ENCODE measurements at regions not wholly inside any gene's neighbourhood (a gene's known extent, or its start where the extent isn't known, plus 50 kb on each side); places are given as distances from the start of the nearest gene placed in this dataset.

GRCh38 chr2:60366135-60366712 lies 187.2 kb downstream of the BCL11A start:
- Histone ChIP-seq H3K4me1 (peaks cover 5% of the 10 kb centered on the region), H3K9me3 (no peaks in the 10 kb centered on the region), H3K27ac (no peak overlapping the region), H3K4me3 (no peak overlapping the region), H3K27me3 (no peaks in the 10 kb centered on the region), H3K36me3 (no peaks in the 10 kb centered on the region)
- no peak for TF ChIP-seq EP300 (IDR thresholded peaks at IDR 0.05)
- no peak for TF ChIP-seq CTCF (IDR thresholded peaks at IDR 0.05)
- TF ChIP-seq POLR2AphosphoS5 (IDR thresholded peaks at IDR 0.05): no peak
- no peak for TF ChIP-seq POLR2A (IDR thresholded peaks at IDR 0.05)
- WGBS: 68% methylated on average over 4 of the region's 4 CpGs
- DNase-seq (ENCODE audit: low spot score in 2 of 2): no peak

- DNase-seq (ENCODE audit: low spot score in 2 of 2): no peak
- no peak overlapping the region for H3K4me3 ChIP-seq
- no peaks in the 10 kb centered on the region for H3K27me3 ChIP-seq
- 73% methylated on average over 5 of the region's 5 CpGs for WGBS
- H3K4me1 ChIP-seq: peaks cover 3% of the 10 kb centered on the region
- H3K9me3 ChIP-seq: no peaks in the 10 kb centered on the region
- TF ChIP-seq EP300 (IDR thresholded peaks at IDR 0.05) (no peak), CTCF (IDR thresholded peaks at IDR 0.05) (no peak), POLR2AphosphoS5 (IDR thresholded peaks at IDR 0.05) (no peak), POLR2A (IDR thresholded peaks at IDR 0.05) (no peak)
- H3K36me3 ChIP-seq: no peaks in the 10 kb centered on the region
- no peak overlapping the region for H3K27ac ChIP-seq
Observed at GRCh38 chr2:60365556-60365955, 187.9 kb downstream of the BCL11A start.

- Histone ChIP-seq H3K27ac (no peak overlapping the region), H3K36me3 (no peaks in the 10 kb centered on the region), H3K27me3 (no peaks in the 10 kb centered on the region), H3K9me3 (no peaks in the 10 kb centered on the region), H3K4me1 (no peaks in the 10 kb centered on the region), H3K4me3 (no peak overlapping the region)
- WGBS: 48% methylated on average over 9 of the region's 9 CpGs
- TF ChIP-seq CTCF (IDR thresholded peaks at IDR 0.05) (no peak), EP300 (IDR thresholded peaks at IDR 0.05) (no peak), POLR2AphosphoS5 (IDR thresholded peaks at IDR 0.05) (no peak), POLR2A (IDR thresholded peaks at IDR 0.05) (no peak)
- no peak for DNase-seq (ENCODE audit: low spot score in 2 of 2)
Observed at GRCh38 chr2:60364491-60364890, 189.0 kb downstream of the BCL11A start.

GRCh38 chr2:60361498-60361897 lies 192.0 kb downstream of the BCL11A start:
- 78% methylated on average over 1 of the region's 1 CpG for WGBS
- TF ChIP-seq CTCF (IDR thresholded peaks at IDR 0.05) (no peak), EP300 (IDR thresholded peaks at IDR 0.05) (no peak)
- Histone ChIP-seq H3K9me3 (no peaks in the 10 kb centered on the region), H3K27me3 (no peaks in the 10 kb centered on the region), H3K4me1 (peaks cover under 1% of the 10 kb centered on the region), H3K36me3 (no peaks in the 10 kb centered on the region), H3K4me3 (no peak overlapping the region), H3K27ac (no peak overlapping the region)
- DNase-seq (ENCODE audit: low spot score in 2 of 2): no peak

- Histone ChIP-seq H3K36me3 (no peaks in the 10 kb centered on the region), H3K4me3 (no peak overlapping the region), H3K4me1 (peaks cover 11% of the 10 kb centered on the region), H3K27me3 (no peaks in the 10 kb centered on the region), H3K27ac (no peak overlapping the region), H3K9me3 (no peaks in the 10 kb centered on the region)
- 72% methylated on average over 5 of the region's 5 CpGs for WGBS
- no peak for DNase-seq (ENCODE audit: low spot score in 2 of 2)
- TF ChIP-seq CTCF (IDR thresholded peaks at IDR 0.05) (no peak), POLR2A (IDR thresholded peaks at IDR 0.05) (no peak), POLR2AphosphoS5 (IDR thresholded peaks at IDR 0.05) (no peak), EP300 (IDR thresholded peaks at IDR 0.05) (no peak)
Observed at GRCh38 chr2:60359569-60359968, 193.9 kb downstream of the BCL11A start.
